Hepatocyte (in vitro differentiated cells): ENCODE measurements at regions not wholly inside any gene's neighbourhood (a gene's known extent, or its start where the extent isn't known, plus 50 kb on each side); places are given as distances from the start of the nearest gene placed in this dataset.
A peak's percentile ranks its signal among the peaks of the same experiment; 100 is the strongest.

ENCODE experiments used
- DNase-seq: peaks from one replicate; pipeline ENCODE4 v3.0.0-alpha.2; 2016; ENCODE audit warnings: low spot score
- H2AFZ ChIP-seq: fragments of 200-600 bp; sonication (generic); 2 replicates; pipeline ENCODE4 v1.6.0; 2016; ENCODE audit warnings: antibody characterized with exemption, mild to moderate bottlenecking
- H3K27ac ChIP-seq: fragments of 200-600 bp; sonication (generic); 2 replicates; pipeline ENCODE4 v1.5.1; 2016; ENCODE audit warnings: mild to moderate bottlenecking
- H3K27me3 ChIP-seq: fragments of 200-600 bp; sonication (generic); 2 replicates; pipeline ENCODE4 v1.6.1; 2016
- H3K36me3 ChIP-seq: fragments of 200-600 bp; sonication (generic); replicated peaks from 2 replicates; pipeline ENCODE4 v1.5.1; 2016; ENCODE audit warnings: low read depth; ENCODE audit not compliant: insufficient read depth
- H3K4me1 ChIP-seq: fragments of 200-600 bp; sonication (generic); 2 replicates; pipeline ENCODE4 v1.5.1; 2016; ENCODE audit warnings: mild to moderate bottlenecking, moderate library complexity; ENCODE audit not compliant: insufficient read depth
- H3K4me2 ChIP-seq: fragments of 200-600 bp; sonication (generic); 2 replicates; pipeline ENCODE4 v1.6.0; 2016
- H3K4me3 ChIP-seq: fragments of 200-600 bp; sonication (generic); 2 replicates; pipeline ENCODE4 v1.5.1; 2016; ENCODE audit warnings: mild to moderate bottlenecking
- H3K79me2 ChIP-seq: fragments of 200-600 bp; sonication (generic); 2 replicates; pipeline ENCODE4 v1.6.0; 2017; ENCODE audit warnings: mild to moderate bottlenecking
- H3K9me2 ChIP-seq: fragments of 200-600 bp; sonication (generic); replicated peaks from 2 replicates; pipeline ENCODE4 v1.6.0; 2017; ENCODE audit warnings: mild to moderate bottlenecking; ENCODE audit not compliant: insufficient read depth
- H3K9me3 ChIP-seq: fragments of 200-600 bp; sonication (generic); 2 replicates; pipeline ENCODE4 v1.5.1; 2016; ENCODE audit warnings: low read depth, mild to moderate bottlenecking
- H4K20me1 ChIP-seq: fragments of 200-600 bp; sonication (generic); 2 replicates; pipeline ENCODE4 v1.6.0; 2016; ENCODE audit warnings: mild to moderate bottlenecking; ENCODE audit not compliant: insufficient read depth, poor library complexity, severe bottlenecking
- CTCF ChIP-seq: fragments of 200-600 bp; sonication (generic); IDR thresholded peaks from 2 replicates; pipeline ENCODE4 v1.5.1; 2016; ENCODE audit warnings: antibody characterized with exemption, mild to moderate bottlenecking; ENCODE audit not compliant: poor library complexity
- EZH2 ChIP-seq: fragments of 200-600 bp; sonication (generic); IDR thresholded peaks from 2 replicates; pipeline ENCODE4 v1.6.1; 2016; ENCODE audit warnings: antibody characterized with exemption, mild to moderate bottlenecking, borderline replicate concordance
- EZH2phosphoT487 ChIP-seq: fragments of 200-600 bp; sonication (generic); IDR thresholded peaks from one replicate; pipeline ENCODE4 v1.6.1; 2018; ENCODE audit warnings: antibody characterized with exemption, mild to moderate bottlenecking, low read depth, moderate library complexity; ENCODE audit not compliant: unreplicated experiment, severe bottlenecking
- WGBS: methylation state at CpG from one replicate; pipeline ENCODE4 v1.1.6; 2016; ENCODE audit warnings: low lambda C conversion rate; ENCODE audit errors: missing lambda C conversion rate; 5-methylcytosine and 5-hydroxymethylcytosine counted together

DNA sequence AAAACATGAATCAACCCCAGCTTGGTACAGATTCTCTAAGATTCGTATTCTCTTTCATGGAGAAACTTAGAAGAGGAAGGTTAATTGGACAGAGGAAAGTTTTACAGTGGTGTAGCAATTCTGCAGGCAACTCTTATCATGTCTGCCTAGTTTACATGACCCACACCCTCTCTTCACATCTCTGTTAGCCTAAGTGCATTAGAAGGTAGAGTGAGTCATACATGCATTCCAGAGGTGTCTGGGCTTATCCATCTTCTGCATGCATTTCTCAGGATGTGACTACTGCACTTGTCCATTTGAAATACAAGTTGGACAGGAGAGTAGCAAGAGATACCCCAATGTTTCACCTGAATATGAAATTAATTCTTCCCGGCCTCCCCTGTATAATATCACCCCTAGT is 578.4 kb upstream of the NCAM2 start:
- Histone ChIP-seq H2AFZ (no peak overlapping the region), H4K20me1 (no peaks in the 10 kb centered on the region), H3K27me3 (no peaks in the 10 kb centered on the region), H3K9me3 (no peaks in the 10 kb centered on the region), H3K4me1 (no peaks in the 10 kb centered on the region), H3K27ac (no peak overlapping the region), H3K79me2 (no peaks in the 10 kb centered on the region), H3K36me3 (no peaks in the 10 kb centered on the region), H3K4me3 (no peak overlapping the region), H3K4me2 (no peak overlapping the region), H3K9me2 (no peaks in the 10 kb centered on the region)
- DNase-seq: peak; percentile 40
- TF ChIP-seq EZH2phosphoT487 (no peak), EZH2 (no peak), CTCF (no peak)
- 84% methylated on average over 2 of the region's 2 CpGs for WGBS

GRCh38 chr21:20424943-20425342 is 573.3 kb upstream of the NCAM2 start:
- DNase-seq: no peak
- Histone ChIP-seq H3K9me2 (no peaks in the 10 kb centered on the region), H3K27ac (no peak overlapping the region), H3K79me2 (no peaks in the 10 kb centered on the region), H3K9me3 (no peaks in the 10 kb centered on the region), H2AFZ (no peak overlapping the region), H4K20me1 (no peaks in the 10 kb centered on the region), H3K4me3 (no peak overlapping the region), H3K36me3 (no peaks in the 10 kb centered on the region), H3K27me3 (no peaks in the 10 kb centered on the region), H3K4me2 (no peak overlapping the region), H3K4me1 (no peaks in the 10 kb centered on the region)
- 89% methylated on average over 7 of the region's 7 CpGs for WGBS
- no peak for TF ChIP-seq EZH2phosphoT487
- TF ChIP-seq CTCF: no peak
- TF ChIP-seq EZH2: no peak

DNA sequence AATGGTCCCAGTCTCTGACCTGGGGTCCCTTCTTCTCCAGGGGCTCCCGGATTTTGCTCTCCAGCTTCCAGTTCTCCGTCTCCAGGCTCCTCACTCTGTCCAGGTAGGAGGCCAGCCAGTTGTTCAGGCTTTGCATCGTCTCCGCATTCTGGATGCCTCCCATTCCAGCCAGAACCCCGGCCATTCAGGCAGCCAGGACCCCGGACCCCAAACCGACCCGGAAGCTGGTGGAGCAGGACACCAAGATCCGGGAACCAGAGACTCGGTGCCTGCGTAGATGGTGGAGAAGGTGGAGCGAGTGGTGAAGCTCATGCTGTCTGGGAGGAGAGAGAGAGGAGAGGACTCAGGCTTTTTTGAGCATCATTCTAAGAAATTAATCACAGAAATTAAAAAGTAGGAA is 572.4 kb upstream of the NCAM2 start:
- no peak overlapping the region for H3K27ac ChIP-seq
- no peaks in the 10 kb centered on the region for H3K79me2 ChIP-seq

More for the DNA sequence above, 572.4 kb upstream of the NCAM2 start:
- Histone ChIP-seq H2AFZ (no peak overlapping the region), H3K4me2 (no peak overlapping the region), H3K9me3 (no peaks in the 10 kb centered on the region), H3K4me1 (no peaks in the 10 kb centered on the region), H3K27me3 (no peaks in the 10 kb centered on the region), H3K4me3 (no peak overlapping the region), H3K36me3 (no peaks in the 10 kb centered on the region), H3K9me2 (no peaks in the 10 kb centered on the region), H4K20me1 (no peaks in the 10 kb centered on the region)
- no peak for DNase-seq
- TF ChIP-seq CTCF (no peak), EZH2 (no peak), EZH2phosphoT487 (no peak)
- WGBS: 88% methylated on average over 12 of the region's 12 CpGs
